ENCODE measurements at regions not wholly inside any gene's neighbourhood (a gene's known extent, or its start where the extent isn't known, plus 50 kb on each side); places are given as distances from the start of the nearest gene placed in this dataset.

GRCh38 chr10:107546284-107546683 lies 381.8 kb upstream of the SORCS1 start:
- WGBS, 3 donors: 50 to 67% (median 54%) methylated on average over 1 of the region's 1 CpG
- DNase-seq: no peak
- H3K4me1 ChIP-seq (ENCODE audit: insufficient read depth): no peaks in the 10 kb centered on the region
- no peak for TF ChIP-seq POLR2A (IDR thresholded peaks at IDR 0.05)
- TF ChIP-seq CTCF (IDR thresholded peaks at IDR 0.05): no peak
- no peak for TF ChIP-seq EP300 (IDR thresholded peaks at IDR 0.05)
- no peaks in the 10 kb centered on the region for H3K27me3 ChIP-seq
- no peak overlapping the region for H3K4me3 ChIP-seq
- no peaks in the 10 kb centered on the region for H3K9me3 ChIP-seq
- no peak overlapping the region for H3K27ac ChIP-seq
- H3K36me3 ChIP-seq: no peaks in the 10 kb centered on the region
- intact Hi-C loops (cut with DNase I): no loop called here

GRCh38 chr10:107545717-107546116 lies 381.2 kb upstream of the SORCS1 start:
- no peaks in the 10 kb centered on the region for H3K27me3 ChIP-seq
- WGBS, 3 donors: 92 to 96% (median 93%) methylated on average over 18 of the region's 18 CpGs
- H3K4me3 ChIP-seq: no peak overlapping the region
- H3K9me3 ChIP-seq: no peaks in the 10 kb centered on the region
- H3K27ac ChIP-seq: no peak overlapping the region
- no peaks in the 10 kb centered on the region for H3K4me1 ChIP-seq (ENCODE audit: insufficient read depth)
- no peak for DNase-seq
- intact Hi-C loops (cut with DNase I): no loop called here
- H3K36me3 ChIP-seq: no peaks in the 10 kb centered on the region
- no peak for TF ChIP-seq POLR2A (IDR thresholded peaks at IDR 0.05)
- no peak for TF ChIP-seq CTCF (IDR thresholded peaks at IDR 0.05)
- TF ChIP-seq EP300 (IDR thresholded peaks at IDR 0.05): no peak

- Histone ChIP-seq H3K4me1 (ENCODE audit: insufficient read depth) (no peaks in the 10 kb centered on the region), H3K36me3 (no peaks in the 10 kb centered on the region), H3K27me3 (no peaks in the 10 kb centered on the region), H3K9me3 (no peaks in the 10 kb centered on the region), H3K4me3 (no peak overlapping the region), H3K27ac (no peak overlapping the region)
- intact Hi-C loops (cut with DNase I): no loop called here
- 82 to 86% (median 84%) methylated on average over 14 of the region's 14 CpGs for WGBS, 3 donors
- no peak for TF ChIP-seq EP300 (IDR thresholded peaks at IDR 0.05)
- no peak for TF ChIP-seq CTCF (IDR thresholded peaks at IDR 0.05)
- no peak for TF ChIP-seq POLR2A (IDR thresholded peaks at IDR 0.05)
- DNase-seq: no peak
Observed at GRCh38 chr10:107544706-107545520, 380.4 kb upstream of the SORCS1 start.

- no peak overlapping the region for H3K4me3 ChIP-seq
- H3K27ac ChIP-seq: no peak overlapping the region
- intact Hi-C loops (cut with DNase I): no loop called here
- TF ChIP-seq CTCF (IDR thresholded peaks at IDR 0.05) (no peak), POLR2A (IDR thresholded peaks at IDR 0.05) (no peak), EP300 (IDR thresholded peaks at IDR 0.05) (no peak)
- no peak for DNase-seq
- no peaks in the 10 kb centered on the region for H3K4me1 ChIP-seq (ENCODE audit: insufficient read depth)
- no peaks in the 10 kb centered on the region for H3K27me3 ChIP-seq
- 73 to 75% (median 74%) methylated on average over 5 of the region's 5 CpGs for WGBS, 3 donors
- no peaks in the 10 kb centered on the region for H3K9me3 ChIP-seq
- no peaks in the 10 kb centered on the region for H3K36me3 ChIP-seq
Observed at GRCh38 chr10:107542607-107543006, 378.1 kb upstream of the SORCS1 start.

All from ovary (tissue), 7 donors.